ENCODE measurements at regions not wholly inside any gene's neighbourhood (a gene's known extent, or its start where the extent isn't known, plus 50 kb on each side); places are given as distances from the start of the nearest gene placed in this dataset.

DNA sequence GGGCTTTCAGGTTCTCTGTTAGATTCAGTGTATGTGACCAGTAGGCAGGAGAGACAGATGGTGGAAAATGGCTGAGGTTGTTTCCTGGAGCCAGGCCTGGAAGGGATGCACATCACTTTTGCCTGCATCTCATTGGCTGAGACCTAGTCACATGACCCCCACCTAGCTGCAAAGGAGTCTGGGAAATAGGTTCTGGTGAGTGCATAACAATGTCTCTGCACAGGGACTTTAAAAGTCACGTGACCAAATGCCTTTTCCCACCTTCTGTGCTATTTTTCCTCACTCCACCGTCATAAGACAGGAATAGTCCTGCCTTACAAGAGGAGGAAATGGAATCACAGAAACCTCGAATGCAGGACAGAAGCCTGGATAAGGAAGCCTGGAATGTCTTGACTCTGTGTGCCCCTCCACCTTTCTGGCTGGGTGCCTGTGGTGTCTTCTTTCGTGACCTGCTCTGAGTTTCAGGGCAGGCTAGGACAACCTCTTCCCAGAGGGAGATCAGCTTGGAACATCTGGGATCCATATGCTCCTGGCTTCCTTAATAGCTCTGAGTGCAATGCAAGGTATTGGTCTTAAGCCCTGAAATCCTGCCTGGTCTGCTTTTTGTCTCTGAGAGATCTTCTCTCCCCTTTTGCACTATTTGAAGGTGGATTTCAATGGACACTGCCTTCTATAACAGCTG is 139.9 kb upstream of the ZNF438 start:
- no peaks in the 10 kb centered on the region for H3K4me1 ChIP-seq (ENCODE audit: insufficient read depth, low read length)
- no peak overlapping the region for H3K27ac ChIP-seq (ENCODE audit: low read depth, low read length)
- peaks cover 10% of the 10 kb centered on the region for H3K9me3 ChIP-seq (ENCODE audit: low read length)
- no peaks in the 10 kb centered on the region for H3K27me3 ChIP-seq (ENCODE audit: control insufficient read depth in 1 of 2, insufficient read depth in 2 of 2, low read length in 2 of 2)
- no peaks in the 10 kb centered on the region for H3K36me3 ChIP-seq (ENCODE audit: insufficient read depth, low read length)
- no peak overlapping the region for H3K4me3 ChIP-seq (ENCODE audit: low read depth in 1 of 2, low read length in 2 of 2)
- H3K9ac ChIP-seq (ENCODE audit: low read length), result no peak overlapping the region

- Histone ChIP-seq H3K4me3 (ENCODE audit: low read depth in 1 of 2, low read length in 2 of 2) (no peak overlapping the region), H3K9me3 (ENCODE audit: low read length) (peaks cover 10% of the 10 kb centered on the region), H3K9ac (ENCODE audit: low read length) (no peak overlapping the region), H3K27ac (ENCODE audit: low read depth, low read length) (no peak overlapping the region), H3K4me1 (ENCODE audit: insufficient read depth, low read length) (no peaks in the 10 kb centered on the region), H3K36me3 (ENCODE audit: insufficient read depth, low read length) (no peaks in the 10 kb centered on the region), H3K27me3 (ENCODE audit: control insufficient read depth in 1 of 2, insufficient read depth in 2 of 2, low read length in 2 of 2) (no peaks in the 10 kb centered on the region)
Measured at GRCh38 chr10:31172925-31173324, 141.3 kb upstream of the ZNF438 start.

- Histone ChIP-seq H3K9ac (ENCODE audit: low read length) (no peak overlapping the region), H3K27ac (ENCODE audit: low read depth, low read length) (no peak overlapping the region), H3K36me3 (ENCODE audit: insufficient read depth, low read length) (no peaks in the 10 kb centered on the region), H3K27me3 (ENCODE audit: control insufficient read depth in 1 of 2, insufficient read depth in 2 of 2, low read length in 2 of 2) (no peaks in the 10 kb centered on the region), H3K9me3 (ENCODE audit: low read length) (peaks cover 10% of the 10 kb centered on the region), H3K4me3 (ENCODE audit: low read depth in 1 of 2, low read length in 2 of 2) (no peak overlapping the region), H3K4me1 (ENCODE audit: insufficient read depth, low read length) (no peaks in the 10 kb centered on the region)
Measured at GRCh38 chr10:31173752-31174151, 142.1 kb upstream of the ZNF438 start.

DNA sequence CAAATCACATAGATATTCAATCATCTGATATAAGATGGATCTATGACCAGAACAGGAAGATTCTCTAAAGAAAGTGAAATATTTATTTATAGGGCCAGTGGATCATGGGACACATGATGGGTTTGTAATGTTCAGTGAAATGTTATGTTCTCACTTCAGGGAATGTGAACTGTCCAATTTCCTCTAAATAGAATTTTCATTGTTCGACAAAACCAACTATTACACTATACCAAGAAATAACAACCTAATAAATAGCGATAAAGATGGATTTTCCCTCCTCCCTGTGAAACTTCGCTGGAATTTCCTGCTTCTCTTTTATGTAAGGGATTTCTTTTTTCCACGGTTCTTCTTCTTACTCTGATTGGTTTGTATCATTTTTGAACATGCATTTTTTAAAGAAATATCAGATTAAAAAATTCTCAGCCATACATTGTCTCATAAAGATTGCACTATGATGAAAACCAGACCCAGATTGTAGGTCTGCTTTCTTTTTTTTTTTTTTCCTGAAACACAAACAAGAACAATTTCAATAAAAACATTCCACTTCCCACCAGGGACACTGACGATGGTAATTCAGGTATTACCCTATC is 139.8 kb upstream of the ZEB1 start:
- H3K36me3 ChIP-seq (ENCODE audit: insufficient read depth, low read length), result no peaks in the 10 kb centered on the region
- no peak overlapping the region for H3K27ac ChIP-seq (ENCODE audit: low read depth, low read length)
- no peaks in the 10 kb centered on the region for H3K27me3 ChIP-seq (ENCODE audit: control insufficient read depth in 1 of 2, insufficient read depth in 2 of 2, low read length in 2 of 2)
- no peak overlapping the region for H3K4me3 ChIP-seq (ENCODE audit: low read depth in 1 of 2, low read length in 2 of 2)
- peaks cover 10% of the 10 kb centered on the region for H3K9me3 ChIP-seq (ENCODE audit: low read length)
- no peaks in the 10 kb centered on the region for H3K4me1 ChIP-seq (ENCODE audit: insufficient read depth, low read length)
- no peak overlapping the region for H3K9ac ChIP-seq (ENCODE audit: low read length)

DNA sequence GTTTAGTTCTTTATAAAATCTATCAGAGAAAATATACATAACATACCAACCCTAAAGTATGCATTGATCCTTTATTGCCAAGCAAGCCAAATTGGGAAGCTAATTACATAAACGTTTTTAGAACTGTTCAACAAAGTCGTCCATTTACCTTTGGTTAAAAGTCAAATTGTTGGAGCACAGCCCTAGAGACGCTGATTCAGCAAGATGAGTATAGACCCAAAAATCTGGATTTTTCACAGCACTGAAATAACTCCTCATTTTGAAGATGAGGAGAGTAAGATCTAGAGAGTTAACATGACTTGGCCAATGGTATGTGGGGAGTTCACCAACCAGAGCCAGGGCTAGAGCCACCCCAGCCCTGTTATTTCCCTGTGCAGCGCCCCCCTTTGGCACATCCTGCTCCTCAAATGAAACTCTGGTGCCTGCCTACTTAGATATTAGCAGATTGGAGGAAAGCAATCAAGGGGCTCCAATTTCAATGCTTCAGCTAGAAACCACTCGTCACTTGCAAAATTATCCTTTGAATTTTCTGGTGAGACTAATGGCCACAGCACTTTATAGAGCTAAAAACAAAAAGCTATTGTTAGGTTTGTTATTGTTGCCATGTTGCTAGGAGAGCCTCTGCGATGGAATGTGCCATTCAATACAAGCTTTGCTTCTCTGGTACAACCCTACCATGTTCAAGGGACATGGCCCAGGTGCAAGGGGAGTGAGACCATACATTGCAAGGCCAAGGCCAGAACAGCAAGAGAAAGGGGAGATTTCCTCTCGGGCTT is 132.6 kb upstream of the ZEB1 start:
- Histone ChIP-seq H3K9me3 (ENCODE audit: low read length) (no peaks in the 10 kb centered on the region), H3K27me3 (ENCODE audit: control insufficient read depth in 1 of 2, insufficient read depth in 2 of 2, low read length in 2 of 2) (no peaks in the 10 kb centered on the region), H3K36me3 (ENCODE audit: insufficient read depth, low read length) (no peaks in the 10 kb centered on the region), H3K27ac (ENCODE audit: low read depth, low read length) (no peak overlapping the region), H3K4me3 (ENCODE audit: low read depth in 1 of 2, low read length in 2 of 2) (no peak overlapping the region), H3K9ac (ENCODE audit: low read length) (no peak overlapping the region), H3K4me1 (ENCODE audit: insufficient read depth, low read length) (peaks cover 10% of the 10 kb centered on the region)

- H3K9me3 ChIP-seq (ENCODE audit: low read length), result no peaks in the 10 kb centered on the region
- no peak overlapping the region for H3K4me3 ChIP-seq (ENCODE audit: low read depth in 1 of 2, low read length in 2 of 2)
- no peak overlapping the region for H3K27ac ChIP-seq (ENCODE audit: low read depth, low read length)
- H3K9ac ChIP-seq (ENCODE audit: low read length), result no peak overlapping the region
- peaks cover 10% of the 10 kb centered on the region for H3K4me1 ChIP-seq (ENCODE audit: insufficient read depth, low read length)
- no peaks in the 10 kb centered on the region for H3K27me3 ChIP-seq (ENCODE audit: control insufficient read depth in 1 of 2, insufficient read depth in 2 of 2, low read length in 2 of 2)
- H3K36me3 ChIP-seq (ENCODE audit: insufficient read depth, low read length), result no peaks in the 10 kb centered on the region
Measured at GRCh38 chr10:31187182-31187581, 131.8 kb upstream of the ZEB1 start.

GRCh38 chr10:31187607-31188210 is 131.3 kb upstream of the ZEB1 start:
- no peak overlapping the region for H3K27ac ChIP-seq (ENCODE audit: low read depth, low read length)
- H3K9me3 ChIP-seq (ENCODE audit: low read length), result no peaks in the 10 kb centered on the region
- no peaks in the 10 kb centered on the region for H3K27me3 ChIP-seq (ENCODE audit: control insufficient read depth in 1 of 2, insufficient read depth in 2 of 2, low read length in 2 of 2)
- peaks cover 10% of the 10 kb centered on the region for H3K4me1 ChIP-seq (ENCODE audit: insufficient read depth, low read length)
- no peak overlapping the region for H3K4me3 ChIP-seq (ENCODE audit: low read depth in 1 of 2, low read length in 2 of 2)
- H3K9ac ChIP-seq (ENCODE audit: low read length), result no peak overlapping the region
- H3K36me3 ChIP-seq (ENCODE audit: insufficient read depth, low read length), result no peaks in the 10 kb centered on the region

- Histone ChIP-seq H3K27me3 (ENCODE audit: control insufficient read depth in 1 of 2, insufficient read depth in 2 of 2, low read length in 2 of 2) (no peaks in the 10 kb centered on the region), H3K9me3 (ENCODE audit: low read length) (no peaks in the 10 kb centered on the region), H3K36me3 (ENCODE audit: insufficient read depth, low read length) (no peaks in the 10 kb centered on the region), H3K4me1 (ENCODE audit: insufficient read depth, low read length) (peaks cover 10% of the 10 kb centered on the region), H3K27ac (ENCODE audit: low read depth, low read length) (no peak overlapping the region), H3K9ac (ENCODE audit: low read length) (no peak overlapping the region), H3K4me3 (ENCODE audit: low read depth in 1 of 2, low read length in 2 of 2) (no peak overlapping the region)
Measured at GRCh38 chr10:31188792-31189406, 130.1 kb upstream of the ZEB1 start.

DNA sequence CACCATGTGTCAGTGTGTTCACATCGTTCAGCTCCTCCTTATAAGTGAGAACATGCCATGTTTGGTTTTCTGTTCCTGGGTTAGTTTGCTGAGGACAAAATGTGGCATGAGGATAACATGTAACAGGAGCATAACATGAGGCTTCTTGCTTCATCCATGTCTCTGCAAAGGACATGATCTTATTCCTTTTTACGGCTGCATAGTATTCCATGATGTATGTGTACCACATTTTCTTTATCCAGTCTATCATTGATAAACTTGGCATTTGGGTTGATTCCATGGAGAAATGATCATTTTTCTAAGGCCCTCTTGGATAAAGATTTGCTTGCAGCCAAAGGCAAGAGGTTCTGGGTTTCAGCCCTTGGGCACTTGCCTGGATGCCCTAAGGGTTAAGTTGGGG is 128.5 kb upstream of the ZEB1 start:
- H3K9ac ChIP-seq (ENCODE audit: low read length), result no peak overlapping the region
- H3K9me3 ChIP-seq (ENCODE audit: low read length), result no peaks in the 10 kb centered on the region
- H3K27me3 ChIP-seq (ENCODE audit: control insufficient read depth in 1 of 2, insufficient read depth in 2 of 2, low read length in 2 of 2), result no peaks in the 10 kb centered on the region
- H3K27ac ChIP-seq (ENCODE audit: low read depth, low read length), result no peak overlapping the region
- peaks cover 10% of the 10 kb centered on the region for H3K4me1 ChIP-seq (ENCODE audit: insufficient read depth, low read length)
- H3K36me3 ChIP-seq (ENCODE audit: insufficient read depth, low read length), result no peaks in the 10 kb centered on the region
- H3K4me3 ChIP-seq (ENCODE audit: low read depth in 1 of 2, low read length in 2 of 2), result no peak overlapping the region

DNA sequence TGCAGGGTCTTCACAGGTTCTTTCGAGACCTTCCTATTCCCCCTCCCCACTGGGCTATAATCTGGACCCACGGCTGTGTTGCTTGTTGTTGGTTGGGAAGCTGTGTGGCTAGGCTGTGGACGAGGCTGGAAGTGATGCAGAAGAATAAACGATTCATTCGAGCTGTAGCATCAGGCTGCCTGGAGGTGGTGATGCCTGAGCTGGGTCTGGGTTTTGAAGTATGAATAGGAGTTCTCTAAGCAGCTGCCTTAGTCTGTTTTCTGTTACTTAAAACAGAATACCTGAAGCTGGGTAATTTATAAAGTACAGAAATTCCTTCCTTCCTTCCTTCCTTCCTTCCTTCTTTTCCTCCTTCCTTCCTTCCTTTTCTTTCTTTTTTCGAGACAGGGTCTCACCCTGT is 126.5 kb upstream of the ZEB1 start:
- Histone ChIP-seq H3K27ac (ENCODE audit: low read depth, low read length) (no peak overlapping the region), H3K4me3 (ENCODE audit: low read depth in 1 of 2, low read length in 2 of 2) (no peak overlapping the region), H3K4me1 (ENCODE audit: insufficient read depth, low read length) (no peaks in the 10 kb centered on the region), H3K9ac (ENCODE audit: low read length) (no peak overlapping the region), H3K36me3 (ENCODE audit: insufficient read depth, low read length) (no peaks in the 10 kb centered on the region), H3K27me3 (ENCODE audit: control insufficient read depth in 1 of 2, insufficient read depth in 2 of 2, low read length in 2 of 2) (no peaks in the 10 kb centered on the region), H3K9me3 (ENCODE audit: low read length) (no peaks in the 10 kb centered on the region)

GRCh38 chr10:31194986-31195385 is 124.0 kb upstream of the ZEB1 start:
- no peaks in the 10 kb centered on the region for H3K4me1 ChIP-seq (ENCODE audit: insufficient read depth, low read length)
- H3K36me3 ChIP-seq (ENCODE audit: insufficient read depth, low read length), result no peaks in the 10 kb centered on the region
- no peak overlapping the region for H3K9ac ChIP-seq (ENCODE audit: low read length)
- H3K27me3 ChIP-seq (ENCODE audit: control insufficient read depth in 1 of 2, insufficient read depth in 2 of 2, low read length in 2 of 2), result no peaks in the 10 kb centered on the region
- H3K9me3 ChIP-seq (ENCODE audit: low read length), result no peaks in the 10 kb centered on the region
- no peak overlapping the region for H3K4me3 ChIP-seq (ENCODE audit: low read depth in 1 of 2, low read length in 2 of 2)
- no peak overlapping the region for H3K27ac ChIP-seq (ENCODE audit: low read depth, low read length)
